Nucleus accumbens (tissue), 56 donors: ENCODE measurements at regions not wholly inside any gene's neighbourhood (a gene's known extent, or its start where the extent isn't known, plus 50 kb on each side); places are given as distances from the start of the nearest gene placed in this dataset.

Source experiments
- DNase-seq, 56 donors: peaks; one replicate each; lab custom pipeline; 2025; lab: John Stamatoyannopoulos, UW

- no peak for DNase-seq
Observed at GRCh38 chr21:26226724-26227123, 56.2 kb upstream of the APP start.

GRCh38 chr21:26225046-26225445, 54.5 kb upstream of the APP start:
- DNase-seq: no peak

DNA sequence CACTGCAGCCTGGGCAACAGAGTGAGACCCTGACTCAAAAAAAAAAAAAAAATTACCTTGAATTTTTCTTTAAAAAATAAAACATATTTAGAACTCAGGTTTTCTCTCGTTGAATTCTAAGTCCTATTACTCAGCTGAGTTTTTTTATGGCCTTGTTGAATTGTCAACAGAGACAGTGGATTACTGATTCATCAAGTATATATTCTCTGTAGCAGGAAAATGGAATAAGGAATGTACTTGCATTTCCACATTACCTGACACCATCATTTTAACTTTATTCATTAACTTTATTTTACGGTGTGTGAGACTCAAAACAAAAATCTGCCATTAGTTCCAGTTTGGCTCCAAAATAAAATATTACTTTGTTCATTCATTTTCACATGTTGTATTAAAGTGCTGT, 53.8 kb upstream of the APP start:
- DNase-seq: no peak
